ENCODE measurements at regions not wholly inside any gene's neighbourhood (a gene's known extent, or its start where the extent isn't known, plus 50 kb on each side); places are given as distances from the start of the nearest gene placed in this dataset.
"Not testable (repeated sequence)": the region's sequence is repeated elsewhere in the genome, so short reads cannot be mapped to it uniquely, and the experiment has no call there.

DNA sequence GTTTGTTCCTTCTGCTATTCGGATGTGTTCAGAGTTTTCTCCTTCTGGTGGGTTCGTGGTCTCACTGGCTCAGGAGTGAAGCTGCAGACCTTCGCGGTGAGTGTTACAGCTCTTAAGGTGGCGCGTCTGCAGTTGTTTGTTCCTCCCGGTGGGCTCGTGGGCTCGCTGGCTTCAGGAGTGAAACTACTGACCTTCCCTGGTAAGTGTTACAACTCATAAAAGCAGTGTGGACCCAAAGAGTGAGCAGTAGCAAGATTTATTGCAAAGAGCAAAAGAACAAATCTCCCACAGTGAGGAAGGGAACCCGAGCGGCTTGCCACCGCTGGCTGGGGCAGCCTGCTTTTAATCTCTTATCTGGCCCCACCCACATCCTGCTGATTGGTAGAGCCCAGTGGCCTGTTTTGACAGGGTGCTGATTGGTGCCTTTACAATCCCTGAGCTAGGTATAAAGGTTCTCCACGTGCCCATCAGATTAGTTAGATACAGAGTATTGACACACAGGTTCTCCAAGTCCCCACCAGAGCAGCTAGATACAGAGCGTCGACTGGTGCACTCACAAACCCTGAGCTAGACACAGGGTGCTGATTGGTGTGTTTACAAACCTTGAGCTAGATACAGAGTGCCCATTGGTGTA lies 160.7 kb downstream of the NR2F2 start:
- TF ChIP-seq CTCF (IDR thresholded peaks at IDR 0.05; ENCODE audit: low read depth, low read length, poor library complexity, severe bottlenecking); EZH2phosphoT487 (IDR thresholded peaks at IDR 0.05; ENCODE audit: borderline replicate concordance, low read length): not testable (repeated sequence)
